HG03196 (cell line): ENCODE measurements at regions not wholly inside any gene's neighbourhood (a gene's known extent, or its start where the extent isn't known, plus 50 kb on each side); places are given as distances from the start of the nearest gene placed in this dataset.
"Not testable (repeated sequence)": the region's sequence is repeated elsewhere in the genome, so short reads cannot be mapped to it uniquely, and the experiment has no call there.

ENCODE experiments used
- ATAC-seq: cut with Tn5 transposase; IDR thresholded peaks from one replicate; pipeline ENCODE4 v1.9.1; 2021; ENCODE audit not compliant: unreplicated experiment

DNA sequence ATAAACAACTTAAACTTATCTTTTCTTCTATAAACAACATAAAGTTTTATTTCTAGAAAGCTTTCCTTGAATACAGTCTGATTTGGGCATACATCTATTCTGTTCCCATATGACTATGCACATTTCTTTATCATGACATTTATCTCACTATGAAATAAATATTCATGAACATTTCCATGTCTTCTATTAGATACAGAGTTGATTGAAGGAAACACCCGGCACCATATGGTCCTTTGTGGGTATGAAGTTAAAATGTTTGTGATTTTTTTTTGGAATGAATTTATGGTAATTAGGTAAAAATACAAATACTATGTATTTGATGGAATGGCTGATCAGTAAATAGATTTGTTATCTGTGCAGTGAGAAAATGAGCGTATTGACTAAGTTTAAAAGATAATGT, 1209.8 kb upstream of the ACO1 start:
- ATAC-seq, result no peak

DNA sequence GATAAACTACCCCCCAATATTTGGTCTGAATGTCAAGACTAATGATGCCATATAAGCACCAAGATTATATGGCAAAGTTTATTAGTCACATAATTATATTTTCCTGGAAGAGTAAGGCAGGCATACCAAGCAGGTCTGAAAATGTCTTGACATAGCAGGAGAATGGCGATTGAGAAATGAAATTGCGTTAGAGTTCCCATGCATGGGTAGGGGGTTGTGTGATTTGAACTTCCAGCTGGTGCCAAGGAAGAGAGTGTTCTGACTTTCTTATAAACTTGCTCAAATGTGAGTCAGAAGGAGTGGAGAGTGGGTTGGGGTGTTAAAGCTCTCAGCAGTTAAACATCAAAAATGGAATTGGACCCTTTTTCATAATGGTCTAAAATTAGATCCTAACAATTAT, 1200.6 kb upstream of the ACO1 start:
- no peak for ATAC-seq

DNA sequence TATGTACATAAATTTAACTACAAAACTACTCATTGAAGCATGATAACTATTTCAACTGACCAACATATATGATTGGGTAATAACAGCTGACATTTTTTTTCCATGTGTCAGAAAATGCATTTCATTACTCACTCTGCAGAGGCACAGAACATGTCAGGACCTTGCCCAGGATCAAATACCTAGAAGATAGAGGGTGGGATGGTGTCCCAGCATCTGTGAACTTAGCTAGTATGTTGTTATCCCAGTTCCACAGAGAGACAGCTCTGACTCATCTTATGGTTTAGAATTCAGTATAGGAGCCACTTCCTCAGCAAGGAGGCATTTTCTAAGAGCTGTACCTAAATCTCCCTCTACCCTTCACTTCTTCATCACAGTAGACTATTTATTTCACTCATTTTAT, 1198.6 kb upstream of the ACO1 start:
- no peak for ATAC-seq

DNA sequence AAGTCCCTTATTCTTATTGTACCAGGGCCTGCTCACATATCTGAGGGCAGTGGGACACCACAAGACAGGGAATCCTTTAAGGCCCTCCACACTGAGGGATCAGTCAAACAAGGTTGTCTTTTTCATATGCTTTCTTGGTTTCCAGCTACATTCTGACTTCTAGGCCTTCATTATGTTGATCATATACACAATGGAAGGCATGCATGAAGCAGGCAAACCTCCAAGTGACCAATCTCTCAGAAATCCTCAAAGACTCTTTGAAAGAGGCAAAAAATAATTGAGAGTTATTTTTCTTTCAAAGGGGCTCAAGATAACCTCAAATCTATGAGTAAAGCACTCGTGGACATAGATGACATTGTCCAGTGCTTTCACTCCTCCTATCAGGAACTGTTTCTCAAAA, 1195.9 kb upstream of the ACO1 start:
- ATAC-seq, result no peak

DNA sequence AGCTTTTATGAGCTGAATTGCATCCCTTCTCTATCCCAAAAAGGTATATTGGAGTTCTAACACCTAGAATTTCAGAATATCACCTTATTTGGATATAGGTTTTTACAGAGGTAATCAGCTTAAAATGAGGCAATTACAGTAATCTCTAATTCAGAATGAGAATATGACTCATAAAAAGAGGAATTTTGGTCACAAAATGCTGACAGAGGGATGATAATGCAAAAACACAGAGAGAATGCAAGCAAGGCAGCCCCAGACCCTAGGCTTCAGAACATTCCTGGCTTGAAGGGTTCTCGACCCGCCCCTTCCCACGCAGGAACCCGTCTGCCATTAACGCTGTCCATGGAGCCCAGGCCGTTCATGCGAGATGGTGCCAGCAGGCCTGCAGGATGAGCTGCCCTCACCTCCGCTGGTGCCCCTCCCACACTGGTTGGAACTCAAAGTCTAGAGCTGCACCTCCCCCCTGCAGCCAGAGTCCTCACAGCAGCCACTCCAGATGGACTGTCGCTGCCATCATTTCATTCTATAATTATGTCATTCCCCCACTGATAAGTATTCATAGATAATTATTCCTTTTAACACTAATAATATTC, 1173.4 kb upstream of the ACO1 start:
- no peak for ATAC-seq

DNA sequence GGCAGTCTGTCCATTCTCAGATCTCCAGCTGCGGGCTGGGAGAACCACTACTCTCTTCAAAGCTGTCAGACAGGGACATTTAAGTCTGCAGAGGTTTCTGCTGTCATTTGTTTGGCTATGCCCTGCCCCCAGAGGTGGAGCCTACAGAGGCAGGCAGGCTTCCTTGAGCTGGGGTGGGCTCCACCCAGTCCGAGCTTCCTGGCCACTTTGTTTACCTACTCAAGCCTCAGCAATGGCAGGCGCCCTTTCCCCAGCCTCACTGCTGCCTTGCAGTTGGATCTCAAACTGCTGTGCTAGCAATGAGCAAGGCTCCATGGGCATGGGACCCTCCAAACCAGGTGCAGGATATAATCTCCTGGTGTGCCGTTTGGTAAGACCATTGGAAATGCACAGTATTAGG, 1154.5 kb upstream of the ACO1 start:
- ATAC-seq, result not testable (repeated sequence)

DNA sequence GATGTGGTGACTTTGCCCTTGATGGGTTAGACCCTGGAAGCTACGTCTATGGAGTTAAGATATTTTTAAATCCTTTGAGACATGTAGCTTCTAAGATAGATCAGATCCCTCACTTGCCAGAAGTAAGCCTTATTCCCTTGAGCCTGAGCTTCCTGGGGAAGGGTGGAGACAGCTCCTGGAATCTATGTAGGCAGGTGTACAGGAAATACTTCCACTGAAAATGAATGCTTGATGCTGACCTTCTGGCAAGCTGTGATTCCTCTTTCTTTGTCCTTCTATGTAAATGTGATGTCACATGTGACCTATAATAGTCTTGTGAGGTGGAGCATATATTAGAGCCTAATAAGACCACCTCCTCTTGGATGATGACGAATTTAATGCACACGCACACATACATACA, 1152.0 kb upstream of the ACO1 start:
- no peak for ATAC-seq

DNA sequence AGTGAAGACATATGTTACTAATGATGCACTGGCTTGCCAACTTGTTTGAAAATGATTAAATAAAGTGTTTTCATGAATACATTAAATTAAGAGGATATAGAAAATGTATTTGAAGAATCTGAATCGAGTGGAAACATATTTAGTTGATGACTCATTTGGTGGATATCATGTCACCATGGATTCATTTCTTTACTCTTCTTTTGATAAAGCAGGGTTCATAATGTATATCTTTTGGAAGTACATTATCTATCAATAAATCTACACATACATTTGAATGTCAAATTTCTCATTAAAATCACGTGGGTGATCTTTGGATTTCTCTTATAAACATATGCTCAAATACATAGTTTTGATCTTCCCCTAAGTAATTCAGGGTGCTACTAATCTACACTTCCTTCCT, 1148.1 kb upstream of the ACO1 start:
- no peak for ATAC-seq

DNA sequence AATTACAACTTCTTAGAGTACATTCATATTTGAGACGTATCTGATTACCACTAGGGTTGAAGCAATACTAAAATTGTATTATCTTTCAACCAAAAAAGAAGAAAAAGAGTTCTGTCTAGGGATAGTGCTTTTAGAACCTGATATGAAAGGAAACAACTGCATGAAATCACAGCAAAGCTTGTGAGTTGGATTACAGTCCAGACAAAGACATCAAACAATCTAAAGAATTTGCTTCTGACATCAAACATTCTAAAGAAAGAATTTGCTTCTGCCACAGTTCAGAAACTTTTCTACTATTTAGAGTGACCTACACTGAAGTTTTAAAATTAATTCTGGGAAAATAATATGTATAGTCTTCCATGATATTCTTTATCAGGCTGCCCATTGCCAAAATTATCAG, 1141.1 kb upstream of the ACO1 start:
- ATAC-seq, result no peak

DNA sequence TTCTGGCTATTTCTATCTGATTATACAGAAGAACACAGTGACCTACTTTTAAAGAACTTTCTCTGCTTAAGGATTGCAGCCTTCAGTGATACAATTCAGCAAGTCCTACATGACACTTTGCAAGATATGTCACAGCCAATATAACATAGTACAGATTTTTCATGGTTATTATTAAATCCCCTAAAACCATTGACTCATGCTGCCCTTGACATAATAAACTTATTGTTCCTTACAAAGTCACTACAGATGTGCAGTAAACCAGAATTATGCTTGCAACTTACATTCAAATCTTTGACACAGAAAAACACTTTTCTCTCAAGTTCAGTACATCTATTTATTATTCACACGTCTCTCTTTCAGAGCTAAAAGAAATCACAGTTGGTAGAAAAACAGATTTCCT, 1136.3 kb upstream of the ACO1 start:
- ATAC-seq, result no peak

DNA sequence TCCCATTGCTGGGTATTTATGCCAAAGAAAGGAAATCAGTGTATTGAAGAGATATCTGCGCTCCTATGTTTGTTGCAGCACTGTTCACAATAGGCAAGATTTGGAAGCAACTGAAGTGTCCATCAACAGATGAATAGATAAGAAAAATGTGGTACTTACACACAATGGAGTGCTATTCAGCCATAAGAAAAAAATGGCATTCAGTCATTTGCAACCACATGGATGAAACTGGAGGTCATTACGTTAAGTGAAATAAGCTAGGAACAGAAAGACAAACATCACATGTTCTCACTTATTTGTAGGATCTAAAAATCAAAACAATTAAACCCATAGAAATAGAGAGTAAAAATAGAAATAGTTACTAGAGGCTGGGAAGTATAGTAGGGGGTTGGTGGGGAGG, 1133.1 kb upstream of the ACO1 start:
- ATAC-seq, result no peak

DNA sequence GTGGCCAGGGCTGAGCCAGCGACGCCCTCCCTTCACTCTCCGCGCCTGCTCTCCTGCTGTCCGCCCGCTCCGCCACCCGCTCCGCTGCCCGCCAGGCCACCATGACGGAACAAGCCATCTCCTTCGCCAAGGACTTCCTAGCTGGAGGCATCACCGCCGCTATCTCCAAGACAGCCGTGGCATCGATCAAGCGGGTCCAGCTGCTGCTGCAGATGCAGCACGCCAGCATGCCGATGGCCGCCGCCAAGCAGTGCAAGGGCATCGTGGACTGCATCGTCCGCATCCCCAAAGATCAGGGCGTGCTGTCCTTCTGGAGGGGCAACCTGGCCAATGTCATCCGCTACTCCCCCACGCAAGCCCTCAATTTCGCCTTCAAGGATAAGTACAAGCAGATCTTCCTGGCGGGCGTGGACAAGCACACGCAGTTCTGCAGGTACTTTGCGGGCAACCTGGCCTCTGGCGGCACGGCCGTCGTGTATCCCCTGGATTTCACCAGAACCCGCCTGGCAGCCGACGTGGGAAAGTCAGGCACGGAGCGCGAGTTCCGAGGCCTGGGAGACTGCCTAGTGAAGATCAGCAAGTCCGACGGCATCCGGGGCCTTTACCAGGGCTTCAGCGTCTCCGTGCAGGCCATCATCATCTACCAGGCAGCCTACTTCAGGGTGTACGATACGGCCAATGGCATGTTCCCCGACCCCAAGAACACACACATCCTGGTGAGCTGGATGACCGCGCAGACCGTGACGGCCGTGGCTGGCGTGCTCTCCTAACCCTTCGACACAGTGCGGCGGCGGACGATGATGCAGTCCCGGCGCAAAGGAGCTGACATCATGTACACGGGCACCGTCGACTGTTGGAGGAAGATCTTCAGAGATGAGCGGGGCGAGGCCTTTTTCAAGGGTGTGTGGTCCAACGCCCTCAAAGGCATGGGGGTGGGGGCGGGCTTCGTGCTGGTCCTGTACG, 1130.4 kb upstream of the ACO1 start:
- ATAC-seq, result no peak

DNA sequence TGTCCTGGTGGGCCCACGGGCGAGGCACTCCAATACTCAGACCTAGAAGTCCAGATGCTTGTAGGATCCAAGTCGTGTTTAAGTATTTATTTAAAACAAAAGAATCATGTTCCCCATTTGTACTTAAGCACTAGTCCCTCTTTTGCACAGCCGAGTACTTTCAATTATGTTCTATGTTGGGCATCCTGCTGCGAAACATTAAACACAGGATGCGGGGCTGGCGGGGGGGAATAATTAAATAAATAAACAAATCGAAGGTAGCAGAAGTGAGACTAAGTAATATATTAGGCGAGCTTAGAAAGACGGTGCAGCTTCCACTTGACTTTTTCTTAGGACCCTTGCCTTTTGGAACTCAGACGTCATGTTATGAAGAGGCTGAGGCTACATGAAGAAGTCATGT, 1129.2 kb upstream of the ACO1 start:
- ATAC-seq, result no peak

DNA sequence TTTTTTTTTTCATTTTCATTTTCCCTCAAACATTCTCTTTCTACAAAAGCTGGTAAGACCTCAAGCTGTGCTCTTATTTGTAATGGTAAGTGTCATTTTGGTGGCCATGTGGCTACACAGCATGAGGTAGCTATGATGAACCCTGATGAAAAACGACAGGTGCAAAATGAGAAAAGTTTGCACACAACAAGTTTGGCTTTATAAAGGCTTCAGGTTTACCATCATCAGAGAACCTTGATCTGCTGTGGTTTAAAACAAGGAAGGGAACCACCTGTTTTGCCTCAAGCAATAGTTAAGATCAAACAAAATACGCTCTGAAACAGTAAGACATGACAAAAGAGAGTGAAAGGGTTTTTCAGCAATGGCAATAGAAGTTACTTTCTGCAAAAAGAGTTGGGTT, 1124.6 kb upstream of the ACO1 start:
- ATAC-seq, result no peak

DNA sequence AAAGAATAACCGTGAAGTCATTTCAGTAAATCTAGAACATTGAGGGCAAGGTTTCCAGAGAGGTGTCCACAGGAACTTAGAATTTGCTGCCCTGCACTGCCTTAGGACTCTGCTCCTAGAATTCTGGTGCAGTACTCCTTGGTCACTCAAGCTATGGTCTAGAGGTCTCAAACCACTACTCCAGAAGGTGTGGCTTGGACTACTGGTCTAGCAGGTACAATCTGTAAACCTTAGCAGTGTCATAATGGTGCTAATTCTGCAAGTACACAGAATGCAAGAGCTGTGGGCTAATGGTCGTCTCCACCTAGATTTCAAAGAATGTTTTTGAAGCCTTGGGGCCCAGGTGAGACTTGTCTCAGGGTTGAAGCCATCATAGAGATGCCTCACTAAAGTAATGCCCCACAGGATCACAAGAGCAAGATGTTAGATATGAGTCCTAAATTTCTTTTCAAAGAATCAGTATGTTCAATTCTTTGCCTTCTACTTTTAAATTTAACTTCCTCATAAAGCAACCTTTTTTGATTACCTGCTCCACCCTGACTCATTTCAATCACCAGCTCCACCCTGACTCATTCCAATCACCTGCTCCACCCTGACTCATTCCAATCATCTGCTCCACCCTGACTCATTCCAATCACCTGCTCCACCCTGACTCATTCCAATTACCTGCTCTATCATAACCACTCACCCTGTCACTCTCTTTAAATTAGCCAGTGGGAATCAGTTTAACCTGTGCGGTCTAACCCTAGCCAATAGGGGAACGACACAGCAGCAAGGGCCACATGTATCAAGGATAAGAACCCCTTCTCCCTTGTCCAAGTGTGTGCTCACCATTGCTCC, 1111.8 kb upstream of the ACO1 start:
- ATAC-seq, result no peak

DNA sequence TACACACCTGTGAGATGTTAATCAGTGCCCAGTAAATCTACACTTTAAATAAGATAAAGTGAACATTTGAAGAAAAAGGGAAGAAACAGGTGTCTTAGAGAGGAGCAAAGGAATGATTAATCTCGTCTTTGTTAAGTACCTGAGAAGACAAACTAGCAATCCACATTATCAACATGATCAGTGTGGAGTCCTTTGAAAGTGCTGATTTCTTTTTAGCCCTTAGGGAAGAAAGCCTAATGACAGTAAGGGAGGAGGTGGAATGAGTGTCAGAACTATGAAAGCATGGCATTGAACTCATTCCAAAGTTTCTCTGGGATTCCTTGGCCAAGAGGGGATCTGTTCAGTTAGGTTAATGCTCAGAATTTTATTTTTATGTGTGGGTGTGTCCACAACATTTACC, 1109.0 kb upstream of the ACO1 start:
- ATAC-seq, result no peak

DNA sequence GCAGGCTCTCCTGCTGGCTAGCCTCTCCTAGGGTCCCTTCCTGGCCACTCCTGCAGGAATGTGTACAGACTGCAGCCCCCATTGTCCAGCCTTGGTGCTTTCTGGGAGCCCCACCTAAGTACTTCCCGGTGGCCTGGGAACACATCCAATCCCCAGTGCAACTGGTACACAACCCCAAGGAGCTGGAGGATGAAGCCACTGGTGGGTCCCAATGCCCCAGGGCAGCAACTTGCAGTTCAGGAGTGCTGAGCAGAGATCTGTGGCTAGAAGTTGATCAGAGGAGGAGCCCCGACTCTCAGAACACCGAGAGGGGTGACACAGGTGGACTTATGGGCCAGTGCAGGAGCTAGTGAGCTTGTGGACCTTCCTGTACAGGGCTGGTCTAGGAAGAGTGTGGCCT, 1093.7 kb upstream of the ACO1 start:
- no peak for ATAC-seq

DNA sequence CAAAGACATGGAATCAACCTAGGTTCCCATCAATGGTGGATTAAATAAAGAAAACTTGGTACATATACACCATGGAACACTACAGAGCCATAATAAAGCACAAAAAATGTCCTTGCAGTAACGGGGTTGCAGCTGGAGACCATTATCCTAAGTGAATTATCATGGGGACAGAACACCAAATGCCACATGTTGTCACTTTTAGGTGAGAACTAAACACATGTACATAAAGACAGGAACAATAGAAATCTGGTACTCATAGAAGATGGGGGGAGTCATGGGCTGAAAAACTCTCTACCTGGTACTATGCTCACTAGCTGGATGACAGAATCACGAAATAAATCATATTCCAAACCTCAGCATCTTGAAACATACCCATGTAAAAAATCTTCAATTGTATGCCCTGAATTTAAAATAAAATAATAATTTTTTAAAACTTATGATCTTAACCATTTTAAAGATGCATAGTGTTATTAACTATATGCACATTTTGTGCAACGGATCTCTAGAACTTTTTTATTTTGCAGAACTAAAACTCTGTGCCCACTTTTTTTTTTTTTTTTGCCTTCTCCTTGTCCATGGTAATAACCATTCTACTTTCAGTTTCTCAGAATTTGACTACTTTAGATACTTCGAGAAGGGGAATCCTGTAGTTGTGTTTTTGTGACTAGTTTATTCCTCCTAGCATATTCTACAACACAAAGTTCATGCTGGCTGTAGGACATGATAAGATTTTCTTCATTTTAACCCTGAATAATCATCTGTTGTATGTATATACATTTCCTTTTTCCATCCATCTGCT, 1081.6 kb upstream of the ACO1 start:
- ATAC-seq, result peak; percentile 48

DNA sequence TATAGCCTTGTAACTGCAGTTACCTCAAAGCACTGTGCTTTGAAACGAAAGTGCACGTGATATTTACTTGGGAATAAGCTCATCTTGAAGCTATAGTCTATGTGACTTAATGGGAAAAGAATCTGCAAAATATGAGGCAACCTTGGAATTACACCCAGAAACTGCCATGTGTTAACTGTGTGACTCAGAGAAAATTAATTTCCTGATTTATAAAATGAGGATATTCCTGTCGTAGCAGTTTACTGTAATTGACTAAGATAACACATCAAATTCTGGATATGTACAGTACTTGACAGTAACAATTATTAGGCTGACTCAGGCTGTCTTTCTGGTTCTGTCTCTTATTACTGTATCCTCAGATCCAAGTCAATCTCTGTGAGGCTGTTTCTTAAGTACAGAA, 1079.9 kb upstream of the ACO1 start:
- no peak for ATAC-seq

DNA sequence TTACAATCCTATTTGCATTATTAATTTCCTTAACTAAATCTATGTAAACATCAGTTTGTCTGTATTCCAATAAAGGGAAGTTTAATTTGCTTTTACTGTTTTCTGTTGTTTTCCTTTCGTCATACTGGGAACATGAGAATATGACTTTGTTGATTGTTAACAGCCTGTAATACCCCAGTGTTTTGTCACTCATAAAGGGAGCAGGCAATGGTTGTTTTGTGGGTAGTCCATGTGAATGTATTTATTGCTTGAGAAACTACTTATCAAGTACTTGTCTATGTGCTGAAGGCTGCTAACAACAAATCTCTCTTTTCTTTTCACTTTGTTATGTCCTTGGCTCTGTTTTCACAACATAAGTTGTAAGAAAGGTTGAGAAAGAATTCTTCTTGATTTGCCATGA, 1070.2 kb upstream of the ACO1 start:
- no peak for ATAC-seq

DNA sequence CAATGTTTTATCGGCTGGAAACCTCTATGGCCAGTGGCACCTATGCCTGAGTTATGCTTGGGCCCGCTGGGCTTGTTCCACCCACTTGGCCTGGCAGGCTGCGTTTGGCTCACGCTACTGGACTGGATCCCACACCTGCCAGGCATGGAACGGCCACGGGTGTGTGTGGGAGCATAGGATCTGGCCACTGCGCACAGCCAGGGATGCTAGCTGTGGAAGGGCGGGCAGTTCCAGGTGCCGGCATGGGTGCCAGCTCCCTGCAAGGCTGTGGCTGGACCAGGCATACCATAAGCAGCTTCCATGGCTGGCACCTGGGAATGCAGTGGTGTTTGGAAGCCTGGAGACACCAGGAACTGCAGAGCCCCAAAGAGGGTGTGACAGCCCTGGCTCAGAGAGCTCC, 1063.9 kb upstream of the ACO1 start:
- no peak for ATAC-seq
